ENCODE measurements at regions not wholly inside any gene's neighbourhood (a gene's known extent, or its start where the extent isn't known, plus 50 kb on each side); places are given as distances from the start of the nearest gene placed in this dataset.

- Mint-ChIP-seq H3K36me3 (no peaks in the 10 kb centered on the region), H3K9me3 (no peaks in the 10 kb centered on the region), H3K4me1 (ENCODE audit: unreplicated experiment) (no peaks in the 10 kb centered on the region), H3K4me3 (no peak overlapping the region), H3K27ac (no peak overlapping the region), H3K27me3 (no peaks in the 10 kb centered on the region)
- no peak for DNase-seq (ENCODE audit: extremely low spot score, unreplicated experiment)
- no peak for TF ChIP-seq CTCF (conservative IDR thresholded peaks at IDR 0.05)
Measured at GRCh38 chr18:32598144-32598543, 127.5 kb upstream of the GAREM1 start.

- Mint-ChIP-seq H3K27ac (no peak overlapping the region), H3K4me1 (ENCODE audit: unreplicated experiment) (no peaks in the 10 kb centered on the region), H3K36me3 (no peaks in the 10 kb centered on the region), H3K4me3 (no peak overlapping the region), H3K27me3 (no peaks in the 10 kb centered on the region), H3K9me3 (no peaks in the 10 kb centered on the region)
- no peak for DNase-seq (ENCODE audit: extremely low spot score, unreplicated experiment)
- no peak for TF ChIP-seq CTCF (conservative IDR thresholded peaks at IDR 0.05)
Measured at GRCh38 chr18:32596501-32596900, 125.8 kb upstream of the GAREM1 start.

GRCh38 chr18:32595832-32596231, 125.2 kb upstream of the GAREM1 start:
- H3K9me3 Mint-ChIP-seq, result no peaks in the 10 kb centered on the region
- no peak overlapping the region for H3K27ac Mint-ChIP-seq
- no peak for DNase-seq (ENCODE audit: extremely low spot score, unreplicated experiment)
- H3K27me3 Mint-ChIP-seq, result no peaks in the 10 kb centered on the region
- no peak overlapping the region for H3K4me3 Mint-ChIP-seq
- no peaks in the 10 kb centered on the region for H3K36me3 Mint-ChIP-seq
- H3K4me1 Mint-ChIP-seq (ENCODE audit: unreplicated experiment), result no peaks in the 10 kb centered on the region
- TF ChIP-seq CTCF (conservative IDR thresholded peaks at IDR 0.05), result no peak

GRCh38 chr18:32588191-32588590, 117.5 kb upstream of the GAREM1 start:
- no peak overlapping the region for H3K4me3 Mint-ChIP-seq

GRCh38 chr18:32583431-32583830, 112.7 kb upstream of the GAREM1 start:
- peaks cover 4% of the 10 kb centered on the region for H3K4me1 Mint-ChIP-seq (ENCODE audit: unreplicated experiment)
- no peak for DNase-seq (ENCODE audit: extremely low spot score, unreplicated experiment)
- no peaks in the 10 kb centered on the region for H3K36me3 Mint-ChIP-seq
- H3K4me3 Mint-ChIP-seq, result no peak overlapping the region
- peaks cover 6% of the 10 kb centered on the region for H3K9me3 Mint-ChIP-seq
- TF ChIP-seq CTCF (conservative IDR thresholded peaks at IDR 0.05), result no peak
- no peaks in the 10 kb centered on the region for H3K27me3 Mint-ChIP-seq
- no peak overlapping the region for H3K27ac Mint-ChIP-seq

More at GRCh38 chr18:32588191-32588590, 117.5 kb upstream of the GAREM1 start:
- no peak for TF ChIP-seq CTCF (conservative IDR thresholded peaks at IDR 0.05)
- peaks cover 4% of the 10 kb centered on the region for H3K4me1 Mint-ChIP-seq (ENCODE audit: unreplicated experiment)
- no peaks in the 10 kb centered on the region for H3K36me3 Mint-ChIP-seq
- H3K27me3 Mint-ChIP-seq, result no peaks in the 10 kb centered on the region
- DNase-seq (ENCODE audit: extremely low spot score, unreplicated experiment), result no peak
- H3K9me3 Mint-ChIP-seq, result no peaks in the 10 kb centered on the region
- H3K27ac Mint-ChIP-seq, result no peak overlapping the region

GRCh38 chr18:32582455-32582854, 111.8 kb upstream of the GAREM1 start:
- Mint-ChIP-seq H3K4me3 (no peak overlapping the region), H3K4me1 (ENCODE audit: unreplicated experiment) (peaks cover 4% of the 10 kb centered on the region), H3K27ac (no peak overlapping the region), H3K27me3 (no peaks in the 10 kb centered on the region), H3K9me3 (peaks cover 6% of the 10 kb centered on the region), H3K36me3 (no peaks in the 10 kb centered on the region)
- no peak for TF ChIP-seq CTCF (conservative IDR thresholded peaks at IDR 0.05)
- DNase-seq (ENCODE audit: extremely low spot score, unreplicated experiment), result no peak

Measured in type B pancreatic cell (in vitro differentiated cells).